OCI-LY7 (cell line): ENCODE measurements at regions not wholly inside any gene's neighbourhood (a gene's known extent, or its start where the extent isn't known, plus 50 kb on each side); places are given as distances from the start of the nearest gene placed in this dataset.

ENCODE experiments used
- BruUV-seq: library from RNA; stranded (reverse); fragments of 400-500 nt; replicated peaks from 2 replicates; lab custom pipeline; 2021; lab: Mats Ljungman, UMichigan
- CTCF ChIA-PET: fragments of 300-600 bp; sonication (Branson Sonifier 250); formaldehyde crosslinking; loops from one replicate; lab custom pipeline; 2022; ENCODE audit warnings: antibody characterized with exemption; ENCODE audit not compliant: unreplicated experiment; lab: Charles Lee
- POLR2A ChIA-PET: fragments of 300-600 bp; sonication (Branson Sonifier 250); formaldehyde crosslinking; loops from one replicate; lab custom pipeline; 2022; ENCODE audit warnings: antibody characterized with exemption; lab: Charles Lee
- DNase-seq: peaks from one replicate; pipeline ENCODE4 v3.0.0-alpha.2; 2015; ENCODE audit warnings: low spot score
- H2AFZ ChIP-seq: fragments of 200-600 bp; sonication (generic), shearing (Covaris generic); 2 replicates; pipeline ENCODE4 v1.6.1; 2014; ENCODE audit warnings: mild to moderate bottlenecking, antibody characterized with exemption, low read length, moderate library complexity
- H3K27ac ChIP-seq: fragments of 200-600 bp; sonication (generic); 2 replicates; pipeline ENCODE4 v1.5.1; 2014; ENCODE audit warnings: mixed run types, low read depth, mild to moderate bottlenecking, moderate library complexity, low read length, inconsistent platforms; ENCODE audit not compliant: poor library complexity, severe bottlenecking
- H3K36me3 ChIP-seq: fragments of 200-600 bp; sonication (generic); 2 replicates; pipeline ENCODE4 v1.6.1; 2014; ENCODE audit warnings: mild to moderate bottlenecking, antibody characterized with exemption, low read length, moderate library complexity, mixed read lengths; ENCODE audit not compliant: insufficient read depth
- H3K4me1 ChIP-seq: fragments of 200-600 bp; sonication (generic); 2 replicates; pipeline ENCODE4 v1.5.1; 2014; ENCODE audit warnings: mild to moderate bottlenecking, low read length; ENCODE audit not compliant: insufficient read depth, poor library complexity, severe bottlenecking
- H3K4me2 ChIP-seq: fragments of 200-600 bp; sonication (generic); 2 replicates; pipeline ENCODE4 v1.6.1; 2014; ENCODE audit warnings: mild to moderate bottlenecking, low read length
- H3K4me3 ChIP-seq: fragments of 200-600 bp; sonication (generic); 2 replicates; pipeline ENCODE4 v1.5.1; 2014; ENCODE audit warnings: mild to moderate bottlenecking, low read depth, low read length; ENCODE audit not compliant: poor library complexity, severe bottlenecking
- H3K79me2 ChIP-seq: fragments of 200-600 bp; sonication (generic); 2 replicates; pipeline ENCODE4 v1.6.1; 2016; ENCODE audit warnings: low read depth, mild to moderate bottlenecking, low read length, moderate library complexity, mixed read lengths; ENCODE audit not compliant: insufficient read depth
- H3K9me2 ChIP-seq: fragments of 200-600 bp; sonication (generic); 2 replicates; pipeline ENCODE4 v1.6.1; 2016; ENCODE audit warnings: mild to moderate bottlenecking, low read length, mixed read lengths; ENCODE audit not compliant: insufficient read depth
- H3K9me3 ChIP-seq: fragments of 200-600 bp; sonication (generic); 2 replicates; pipeline ENCODE4 v1.6.1; 2014; ENCODE audit warnings: mild to moderate bottlenecking, mixed run types, low read length, mixed read lengths
- H4K20me1 ChIP-seq: fragments of 200-600 bp; sonication (generic); 2 replicates; pipeline ENCODE4 v1.6.1; 2014; ENCODE audit warnings: mild to moderate bottlenecking, antibody characterized with exemption, low read length, moderate library complexity, mixed read lengths; ENCODE audit not compliant: insufficient read depth
- EZH2phosphoT487 ChIP-seq: fragments of 200-600 bp; sonication (generic); IDR thresholded peaks from 2 replicates; pipeline ENCODE4 v1.6.1; 2018; ENCODE audit warnings: low read depth, borderline replicate concordance, mild to moderate bottlenecking, mixed run types, antibody characterized with exemption, low read length, moderate library complexity, mixed read lengths
- intact Hi-C: fragments of 100-400 bp; cut with micrococcal nuclease; formaldehyde crosslinking; loops from one replicate; pipeline ENCODE4 v1.10.0; 2022; ENCODE audit not compliant: unreplicated experiment
- TF ChIP-seq, protein P1 (sequence below): fragments of 200-600 bp; sonication (generic); conservative IDR thresholded peaks from 2 replicates; pipeline ENCODE4 v1.5.1; 2014; ENCODE audit warnings: mild to moderate bottlenecking, antibody characterized with exemption, low read length, moderate library complexity, mixed read lengths

DNA sequence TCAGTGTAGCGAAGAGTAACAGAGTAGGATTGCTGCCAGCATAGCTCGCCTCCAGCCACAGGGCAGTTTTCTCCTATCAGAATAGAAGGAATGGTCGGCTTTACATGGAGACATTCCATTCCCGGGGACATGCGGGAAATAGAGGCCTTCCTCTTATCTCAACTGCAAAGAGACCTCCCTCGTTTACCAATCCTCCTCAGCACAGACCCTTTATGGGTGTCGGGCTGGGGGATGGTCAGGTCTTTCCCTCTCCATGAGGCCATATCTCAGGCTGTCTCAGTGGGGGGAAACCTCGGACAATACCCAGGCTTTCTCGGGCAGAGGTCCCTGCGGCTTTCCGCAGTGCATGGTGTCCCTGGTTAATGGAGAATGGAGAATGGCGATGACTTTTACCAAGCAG is 285.0 kb downstream of the ASMT start:
- no peaks in the 10 kb centered on the region for H3K9me2 ChIP-seq
- ChIA-PET CTCF (no interaction called here), POLR2A (no interaction called here)
- no TSS peak for BruUV-seq
- no peak for DNase-seq
- H3K4me2 ChIP-seq: no peak overlapping the region
- H2AFZ ChIP-seq: no peak overlapping the region
- intact Hi-C loops: no loop called here
- no peak for TF ChIP-seq EZH2phosphoT487
- TF ChIP-seq, protein P1, sequence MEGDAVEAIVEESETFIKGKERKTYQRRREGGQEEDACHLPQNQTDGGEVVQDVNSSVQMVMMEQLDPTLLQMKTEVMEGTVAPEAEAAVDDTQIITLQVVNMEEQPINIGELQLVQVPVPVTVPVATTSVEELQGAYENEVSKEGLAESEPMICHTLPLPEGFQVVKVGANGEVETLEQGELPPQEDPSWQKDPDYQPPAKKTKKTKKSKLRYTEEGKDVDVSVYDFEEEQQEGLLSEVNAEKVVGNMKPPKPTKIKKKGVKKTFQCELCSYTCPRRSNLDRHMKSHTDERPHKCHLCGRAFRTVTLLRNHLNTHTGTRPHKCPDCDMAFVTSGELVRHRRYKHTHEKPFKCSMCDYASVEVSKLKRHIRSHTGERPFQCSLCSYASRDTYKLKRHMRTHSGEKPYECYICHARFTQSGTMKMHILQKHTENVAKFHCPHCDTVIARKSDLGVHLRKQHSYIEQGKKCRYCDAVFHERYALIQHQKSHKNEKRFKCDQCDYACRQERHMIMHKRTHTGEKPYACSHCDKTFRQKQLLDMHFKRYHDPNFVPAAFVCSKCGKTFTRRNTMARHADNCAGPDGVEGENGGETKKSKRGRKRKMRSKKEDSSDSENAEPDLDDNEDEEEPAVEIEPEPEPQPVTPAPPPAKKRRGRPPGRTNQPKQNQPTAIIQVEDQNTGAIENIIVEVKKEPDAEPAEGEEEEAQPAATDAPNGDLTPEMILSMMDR: no peak
- H3K79me2 ChIP-seq: no peaks in the 10 kb centered on the region
- no peaks in the 10 kb centered on the region for H3K9me3 ChIP-seq
- H3K4me3 ChIP-seq: no peak overlapping the region
- H3K36me3 ChIP-seq: no peaks in the 10 kb centered on the region
- no peaks in the 10 kb centered on the region for H4K20me1 ChIP-seq
- no peaks in the 10 kb centered on the region for H3K4me1 ChIP-seq
- no peak overlapping the region for H3K27ac ChIP-seq

DNA sequence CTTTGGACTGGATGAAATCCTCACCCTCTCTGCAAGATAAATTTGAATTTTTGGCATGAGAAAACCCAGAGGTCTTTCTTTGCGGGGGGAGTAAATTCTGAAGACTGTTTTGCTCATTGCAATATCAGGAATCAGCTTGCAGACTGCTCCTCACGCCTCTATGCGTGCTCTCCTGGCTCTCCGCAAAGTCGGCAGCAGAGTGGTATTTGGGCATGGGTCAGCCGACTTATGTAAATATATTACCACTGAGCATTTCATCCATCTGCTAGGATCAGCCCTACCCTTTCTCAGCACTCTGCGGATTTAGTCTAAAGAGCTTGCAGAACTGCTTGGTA is 288.0 kb downstream of the ASMT start:
- POLR2A ChIA-PET: no interaction called here
- Histone ChIP-seq H3K36me3 (no peaks in the 10 kb centered on the region), H3K4me2 (no peak overlapping the region), H3K4me3 (no peak overlapping the region), H3K27ac (no peak overlapping the region), H3K4me1 (no peaks in the 10 kb centered on the region), H3K79me2 (no peaks in the 10 kb centered on the region), H3K9me2 (no peaks in the 10 kb centered on the region), H3K9me3 (no peaks in the 10 kb centered on the region), H4K20me1 (no peaks in the 10 kb centered on the region), H2AFZ (no peak overlapping the region)
- CTCF ChIA-PET: no interaction called here
- intact Hi-C loops: no loop called here
- TF ChIP-seq, protein P1: no peak
- no peak for TF ChIP-seq EZH2phosphoT487
- no peak for DNase-seq
- BruUV-seq: no TSS peak

DNA sequence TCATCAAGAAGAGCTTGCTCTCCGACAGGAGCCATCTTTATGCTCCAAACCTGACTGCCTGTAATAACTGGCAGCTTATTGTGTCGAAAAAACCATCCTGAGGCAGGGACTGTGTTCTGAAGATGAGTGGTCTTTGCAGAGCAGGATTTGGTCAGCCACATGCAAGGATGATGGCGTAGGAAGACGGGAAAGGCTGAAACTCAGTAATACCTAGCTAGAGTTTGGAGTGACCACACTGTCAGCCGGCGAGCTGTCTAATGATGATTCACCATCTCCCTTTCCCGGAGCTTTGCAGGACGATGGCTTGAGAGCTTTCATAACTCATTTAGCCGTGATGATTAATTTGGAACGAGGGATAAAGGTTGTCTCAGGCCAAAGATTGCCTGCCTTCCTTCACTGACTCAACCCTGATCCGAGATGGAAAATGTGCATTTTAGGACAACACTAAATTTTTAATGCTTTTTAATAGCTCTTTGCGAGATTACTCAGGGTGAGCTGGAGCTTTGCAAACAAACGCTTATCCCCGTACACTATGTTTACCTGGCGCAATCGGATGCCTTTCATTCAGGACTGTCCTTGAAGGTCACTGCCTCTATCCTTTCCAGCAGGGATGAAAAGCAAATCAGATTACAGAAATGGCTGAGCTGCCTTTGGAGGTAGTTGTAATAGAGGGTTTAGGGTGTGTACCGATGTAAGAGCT is 288.5 kb downstream of the ASMT start:
- no peaks in the 10 kb centered on the region for H4K20me1 ChIP-seq
- no peak for DNase-seq
- H2AFZ ChIP-seq: no peak overlapping the region
- no peak overlapping the region for H3K27ac ChIP-seq
- ChIA-PET CTCF (no interaction called here), POLR2A (no interaction called here)
- TF ChIP-seq, protein P1: no peak
- TF ChIP-seq EZH2phosphoT487: no peak
- H3K4me3 ChIP-seq: no peak overlapping the region
- no peaks in the 10 kb centered on the region for H3K36me3 ChIP-seq
- H3K79me2 ChIP-seq: no peaks in the 10 kb centered on the region
- H3K4me2 ChIP-seq: no peak overlapping the region
- no peaks in the 10 kb centered on the region for H3K9me2 ChIP-seq
- BruUV-seq: no TSS peak
- intact Hi-C loops: no loop called here
- H3K4me1 ChIP-seq: no peaks in the 10 kb centered on the region
- H3K9me3 ChIP-seq: no peaks in the 10 kb centered on the region
